SU-DHL-6 (cell line): ENCODE measurements at regions not wholly inside any gene's neighbourhood (a gene's known extent, or its start where the extent isn't known, plus 50 kb on each side); places are given as distances from the start of the nearest gene placed in this dataset.

ENCODE experiments used
- CTCF ChIP-seq: fragments of 200-600 bp; sonication (generic); IDR thresholded peaks from one replicate; pipeline ENCODE4 v1.5.1; 2017; ENCODE audit warnings: antibody characterized with exemption, mild to moderate bottlenecking, low read length, moderate library complexity; ENCODE audit not compliant: insufficient read depth, poor library complexity, severe bottlenecking
- EZH2phosphoT487 ChIP-seq: fragments of 200-600 bp; sonication (generic), shearing (Covaris generic); conservative IDR thresholded peaks from 2 replicates; pipeline ENCODE4 v1.6.1; 2018; ENCODE audit warnings: mild to moderate bottlenecking, antibody characterized with exemption, low read length, moderate library complexity, mixed read lengths

DNA sequence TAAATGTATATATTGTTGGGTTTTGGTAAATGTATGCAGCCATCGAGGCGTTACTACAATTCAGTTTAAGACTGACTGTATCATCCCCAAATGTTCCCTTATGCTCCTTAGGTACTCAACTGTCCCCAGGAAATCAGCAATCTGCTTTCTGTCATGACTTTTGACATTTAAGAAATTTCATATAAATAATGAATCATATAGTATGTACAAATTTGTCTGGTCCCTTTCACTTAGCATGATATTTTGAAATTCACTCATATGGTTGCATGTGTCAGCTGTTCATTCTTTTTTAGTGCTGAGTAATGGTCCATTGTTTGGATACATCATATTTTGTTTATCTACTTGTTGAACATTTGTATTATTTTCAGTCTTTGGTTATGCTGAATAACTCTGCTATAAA lies 218.8 kb downstream of the C4orf33 start:
- no peak for TF ChIP-seq CTCF
- TF ChIP-seq EZH2phosphoT487, result no peak
